Myocyte (in vitro differentiated cells): ENCODE measurements at regions not wholly inside any gene's neighbourhood (a gene's known extent, or its start where the extent isn't known, plus 50 kb on each side); places are given as distances from the start of the nearest gene placed in this dataset.

Source experiments
- DNase-seq: peaks from one replicate; pipeline ENCODE4 v3.0.0-alpha.2; 2012; ENCODE audit warnings: low read depth

- DNase-seq: no peak
Measured at GRCh38 chr1:188249811-188250210, 1421.1 kb downstream of the PLA2G4A start.

GRCh38 chr1:188251036-188251435 lies 1422.3 kb downstream of the PLA2G4A start:
- no peak for DNase-seq

- no peak for DNase-seq
Measured at GRCh38 chr1:188261849-188262248, 1433.1 kb downstream of the PLA2G4A start.

- no peak for DNase-seq
Measured at GRCh38 chr1:188269956-188270355, 1441.2 kb downstream of the PLA2G4A start.

GRCh38 chr1:188270497-188270896 lies 1441.7 kb downstream of the PLA2G4A start:
- DNase-seq: no peak

GRCh38 chr1:188277771-188278170 lies 1449.0 kb downstream of the PLA2G4A start:
- DNase-seq: no peak

GRCh38 chr1:188281921-188282320 lies 1453.2 kb downstream of the PLA2G4A start:
- DNase-seq: no peak

- no peak for DNase-seq
Measured at GRCh38 chr1:188295157-188295556, 1466.4 kb downstream of the PLA2G4A start.

GRCh38 chr1:188302746-188303145 lies 1474.0 kb downstream of the PLA2G4A start:
- no peak for DNase-seq

- DNase-seq: no peak
Measured at GRCh38 chr1:188314557-188315137, 1485.9 kb downstream of the PLA2G4A start.

GRCh38 chr1:188317894-188318293 lies 1489.1 kb downstream of the PLA2G4A start:
- no peak for DNase-seq

GRCh38 chr1:188325211-188325610 lies 1496.5 kb downstream of the PLA2G4A start:
- no peak for DNase-seq

GRCh38 chr1:188343914-188344313 lies 1515.2 kb downstream of the PLA2G4A start:
- peak; percentile 0 for DNase-seq

GRCh38 chr1:188350104-188350503 lies 1521.4 kb downstream of the PLA2G4A start:
- DNase-seq: no peak

- no peak for DNase-seq
Measured at GRCh38 chr1:188355082-188355481, 1526.3 kb downstream of the PLA2G4A start.

GRCh38 chr1:188355847-188356246 lies 1527.1 kb downstream of the PLA2G4A start:
- no peak for DNase-seq

- DNase-seq: no peak
Measured at GRCh38 chr1:188359315-188359714, 1530.6 kb downstream of the PLA2G4A start.

- DNase-seq: peak; percentile 1
Measured at GRCh38 chr1:188363943-188364342, 1535.2 kb downstream of the PLA2G4A start.

- no peak for DNase-seq
Measured at GRCh38 chr1:188364927-188365449, 1536.2 kb downstream of the PLA2G4A start.

GRCh38 chr1:188365874-188366273 lies 1537.1 kb downstream of the PLA2G4A start:
- no peak for DNase-seq

- no peak for DNase-seq
Measured at GRCh38 chr1:188367661-188368060, 1538.9 kb downstream of the PLA2G4A start.

GRCh38 chr1:188371295-188371806 lies 1542.6 kb downstream of the PLA2G4A start:
- no peak for DNase-seq

GRCh38 chr1:188372821-188373220 lies 1544.1 kb downstream of the PLA2G4A start:
- DNase-seq: no peak
